ENCODE measurements at regions not wholly inside any gene's neighbourhood (a gene's known extent, or its start where the extent isn't known, plus 50 kb on each side); places are given as distances from the start of the nearest gene placed in this dataset.

DNA sequence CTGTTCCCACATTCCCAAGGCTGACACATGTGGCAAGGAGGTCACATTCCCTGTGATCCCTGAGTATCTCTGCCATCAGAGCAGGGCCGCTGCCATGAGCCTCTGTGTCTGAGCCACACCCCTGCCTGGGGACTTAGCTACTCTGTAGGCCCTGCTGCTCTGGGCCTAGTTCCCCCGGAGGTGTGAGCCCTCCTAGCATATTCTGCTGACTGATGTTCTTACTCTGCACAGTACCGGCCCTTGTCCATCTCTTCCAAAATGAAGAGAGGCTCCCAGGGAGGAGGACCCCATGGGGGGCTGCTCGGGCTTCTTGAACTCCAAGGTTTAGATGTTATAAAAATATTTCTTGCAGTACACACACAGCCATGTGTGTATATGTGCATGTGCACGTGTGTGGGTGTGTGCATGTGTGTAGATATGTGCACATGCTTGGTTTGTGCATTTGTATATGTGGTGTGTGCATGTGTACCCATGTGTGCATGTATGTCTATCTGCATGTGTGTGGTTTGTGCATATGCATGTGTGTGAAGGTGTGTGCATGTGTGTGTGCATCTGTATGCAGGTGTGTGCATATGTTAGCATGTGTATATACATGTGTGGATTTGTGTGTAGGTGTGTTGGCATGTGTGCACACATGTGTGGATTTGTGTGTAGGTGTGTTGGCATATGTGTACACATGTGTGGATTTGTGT is 101.2 kb downstream of the ERMARD start:
- no peak for DNase-seq (ENCODE audit: low spot score)
- TF ChIP-seq, protein P1, sequence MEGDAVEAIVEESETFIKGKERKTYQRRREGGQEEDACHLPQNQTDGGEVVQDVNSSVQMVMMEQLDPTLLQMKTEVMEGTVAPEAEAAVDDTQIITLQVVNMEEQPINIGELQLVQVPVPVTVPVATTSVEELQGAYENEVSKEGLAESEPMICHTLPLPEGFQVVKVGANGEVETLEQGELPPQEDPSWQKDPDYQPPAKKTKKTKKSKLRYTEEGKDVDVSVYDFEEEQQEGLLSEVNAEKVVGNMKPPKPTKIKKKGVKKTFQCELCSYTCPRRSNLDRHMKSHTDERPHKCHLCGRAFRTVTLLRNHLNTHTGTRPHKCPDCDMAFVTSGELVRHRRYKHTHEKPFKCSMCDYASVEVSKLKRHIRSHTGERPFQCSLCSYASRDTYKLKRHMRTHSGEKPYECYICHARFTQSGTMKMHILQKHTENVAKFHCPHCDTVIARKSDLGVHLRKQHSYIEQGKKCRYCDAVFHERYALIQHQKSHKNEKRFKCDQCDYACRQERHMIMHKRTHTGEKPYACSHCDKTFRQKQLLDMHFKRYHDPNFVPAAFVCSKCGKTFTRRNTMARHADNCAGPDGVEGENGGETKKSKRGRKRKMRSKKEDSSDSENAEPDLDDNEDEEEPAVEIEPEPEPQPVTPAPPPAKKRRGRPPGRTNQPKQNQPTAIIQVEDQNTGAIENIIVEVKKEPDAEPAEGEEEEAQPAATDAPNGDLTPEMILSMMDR (IDR thresholded peaks at IDR 0.05; ENCODE audit: borderline replicate concordance, control extremely low read depth, extremely low read depth, insufficient read depth, missing control alignments) = no peak
- in situ Hi-C loops (cut with MboI; ENCODE audit: low sequenced_read_pairs, unreplicated experiment) = no loop called here

DNA sequence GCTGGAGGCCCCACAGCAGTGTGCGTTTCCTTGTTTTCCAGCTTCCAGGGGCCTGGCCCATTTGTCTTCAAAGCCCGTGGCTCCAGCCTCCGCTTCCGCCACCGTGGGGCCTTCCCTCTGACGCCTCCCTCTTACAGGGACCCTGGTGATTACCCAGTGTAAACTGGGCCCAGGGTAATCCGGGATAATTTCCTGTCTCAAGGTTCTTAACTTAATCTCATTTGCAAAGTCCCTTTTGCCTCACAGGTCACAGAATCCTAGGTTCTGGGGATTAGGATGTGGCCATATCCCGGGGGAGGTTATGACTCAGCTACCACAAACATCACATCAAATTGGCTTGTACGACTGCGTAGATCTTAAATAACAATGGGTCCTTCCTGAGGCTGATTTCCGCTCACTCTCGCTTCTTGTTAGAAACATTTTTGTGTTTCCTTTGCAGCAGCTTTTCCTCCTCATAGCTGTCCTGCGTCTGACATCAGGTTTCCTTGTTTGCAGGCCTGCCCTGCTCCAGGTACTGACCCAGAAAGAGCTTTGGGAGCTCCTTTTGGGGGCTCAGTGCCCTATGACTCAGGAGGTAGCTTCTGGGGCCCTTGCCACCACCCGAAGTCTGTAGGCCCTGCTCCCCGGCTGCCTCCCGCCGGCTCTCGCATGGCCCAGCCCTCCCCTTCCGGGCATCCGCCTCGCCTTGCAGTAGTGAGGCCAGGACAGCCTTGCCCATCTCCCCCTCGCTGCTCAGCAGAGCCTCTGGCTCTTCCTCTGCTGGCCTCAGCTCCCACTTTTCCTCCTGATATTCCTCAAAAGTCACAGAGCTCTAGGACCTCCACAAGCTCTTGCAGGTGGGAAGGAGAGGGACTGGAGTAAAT is 100.5 kb downstream of the ERMARD start:
- in situ Hi-C loops (cut with MboI; ENCODE audit: low sequenced_read_pairs, unreplicated experiment) = no loop called here
- DNase-seq (ENCODE audit: low spot score) = no peak

DNA sequence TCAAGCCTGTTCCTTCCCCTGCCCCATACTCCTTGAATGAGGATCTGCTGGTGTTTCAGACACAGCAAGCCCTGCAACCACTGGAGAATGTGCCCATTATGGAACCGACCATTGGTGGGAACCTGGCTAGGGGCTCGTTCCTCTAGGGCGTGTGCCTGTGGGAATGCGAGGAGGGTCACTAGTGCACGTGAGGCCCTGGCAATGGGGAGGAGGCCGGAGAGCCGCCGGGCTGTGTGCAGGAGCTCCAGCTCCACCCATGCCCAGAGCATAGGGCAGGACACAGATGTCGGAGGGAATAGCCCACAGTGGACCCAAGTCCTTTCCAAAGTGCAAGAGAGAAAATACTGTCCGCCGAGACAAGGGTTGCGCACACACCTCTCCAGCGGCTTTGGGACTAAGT is 99.3 kb downstream of the ERMARD start:
- TF ChIP-seq, protein P1 (IDR thresholded peaks at IDR 0.05; ENCODE audit: borderline replicate concordance, control extremely low read depth, extremely low read depth, insufficient read depth, missing control alignments) = no peak
- DNase-seq (ENCODE audit: low spot score) = no peak
- in situ Hi-C loops (cut with MboI; ENCODE audit: low sequenced_read_pairs, unreplicated experiment) = no loop called here

More for the DNA sequence above, 100.5 kb downstream of the ERMARD start:
- TF ChIP-seq, protein P1 (IDR thresholded peaks at IDR 0.05; ENCODE audit: borderline replicate concordance, control extremely low read depth, extremely low read depth, insufficient read depth, missing control alignments) = no peak

DNA sequence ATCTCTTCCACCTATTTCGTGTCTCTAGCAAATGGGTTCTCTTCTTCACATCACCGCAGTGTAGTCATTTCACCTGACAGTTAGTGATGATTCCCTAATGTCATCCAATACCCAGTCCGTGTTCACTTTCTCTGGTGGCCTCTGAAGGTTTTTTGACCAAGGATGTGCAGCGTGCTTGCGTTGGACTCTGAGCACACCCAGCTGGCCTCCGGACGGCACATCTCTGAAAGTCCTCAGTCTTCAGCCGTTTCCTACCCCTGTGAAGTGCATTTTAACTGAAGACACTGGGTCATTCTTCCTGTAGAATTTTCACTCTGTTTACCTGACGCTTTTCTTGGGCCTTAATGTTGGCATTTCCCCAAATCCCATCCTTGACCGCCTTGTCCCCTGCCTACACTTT is 98.7 kb downstream of the ERMARD start:
- no peak for DNase-seq (ENCODE audit: low spot score)
- TF ChIP-seq, protein P1 (IDR thresholded peaks at IDR 0.05; ENCODE audit: borderline replicate concordance, control extremely low read depth, extremely low read depth, insufficient read depth, missing control alignments) = no peak
- in situ Hi-C loops (cut with MboI; ENCODE audit: low sequenced_read_pairs, unreplicated experiment) = no loop called here

DNA sequence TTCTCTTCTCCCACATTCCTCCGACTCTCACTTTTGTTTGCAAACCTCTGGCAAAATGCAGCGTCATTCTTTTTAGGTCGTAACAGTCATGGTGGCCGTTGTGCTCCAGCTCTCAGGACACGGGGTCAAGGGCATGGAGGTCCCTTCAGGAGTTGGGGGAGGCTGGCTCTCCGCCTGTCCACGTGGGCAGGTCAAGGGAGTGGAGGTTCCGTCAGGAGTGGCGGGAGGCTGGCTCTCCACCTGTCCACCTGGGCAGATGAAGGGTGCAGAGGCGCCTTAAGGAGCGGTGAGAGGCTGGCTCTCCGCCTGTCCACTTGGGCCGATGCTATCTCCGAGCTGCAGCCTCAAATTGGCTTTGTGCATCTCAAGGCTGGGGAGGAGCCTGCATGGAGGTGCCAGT is 98.0 kb downstream of the ERMARD start:
- in situ Hi-C loops (cut with MboI; ENCODE audit: low sequenced_read_pairs, unreplicated experiment) = no loop called here
- TF ChIP-seq, protein P1 (IDR thresholded peaks at IDR 0.05; ENCODE audit: borderline replicate concordance, control extremely low read depth, extremely low read depth, insufficient read depth, missing control alignments) = no peak
- DNase-seq (ENCODE audit: low spot score) = no peak

DNA sequence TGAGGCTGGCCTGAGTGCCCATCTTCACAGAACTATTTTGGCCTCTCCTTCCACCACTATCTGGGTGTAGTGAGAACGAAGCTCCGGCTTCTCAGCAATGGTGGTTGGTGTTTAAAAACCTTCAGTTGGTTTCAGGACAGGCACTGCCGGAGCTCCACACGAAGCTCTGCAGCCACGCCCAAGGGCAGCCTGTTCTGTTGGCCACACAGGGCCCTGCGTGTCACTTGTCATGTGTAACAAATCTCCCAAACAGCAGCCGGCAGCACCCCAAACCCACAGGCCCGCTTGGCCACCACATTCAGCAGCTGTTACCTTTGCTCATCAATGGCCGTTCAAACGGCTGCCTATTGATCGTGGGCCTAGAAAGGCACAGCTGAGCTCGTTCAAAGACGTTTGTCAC is 97.5 kb downstream of the ERMARD start:
- no peak for DNase-seq (ENCODE audit: low spot score)
- TF ChIP-seq, protein P1 (IDR thresholded peaks at IDR 0.05; ENCODE audit: borderline replicate concordance, control extremely low read depth, extremely low read depth, insufficient read depth, missing control alignments) = no peak
- in situ Hi-C loops (cut with MboI; ENCODE audit: low sequenced_read_pairs, unreplicated experiment) = no loop called here
